CD14-positive monocyte (primary cell): ENCODE measurements at regions not wholly inside any gene's neighbourhood (a gene's known extent, or its start where the extent isn't known, plus 50 kb on each side); places are given as distances from the start of the nearest gene placed in this dataset.

Source experiments
- DNase-seq, 3 donors: peaks; one replicate each; pipeline ENCODE4 v3.0.0-alpha.2; 2011 to 2022
- H2AFZ ChIP-seq: 2 replicates; pipeline ENCODE4 v1.6.0; 2012; ENCODE audit warnings: mild to moderate bottlenecking, low read depth, low read length, inconsistent platforms; ENCODE audit not compliant: insufficient read depth, poor library complexity, severe bottlenecking
- H3K27ac ChIP-seq, 2 donors: 1 replicate in 1 of 2; 2 replicates in 1 of 2; pipeline ENCODE4 v1.5.1; 2012 to 2013; ENCODE audit warnings: low read length in 2 of 2, control low read depth in 1 of 2, inconsistent platforms in 1 of 2, low read depth in 1 of 2, mild to moderate bottlenecking in 1 of 2
- H3K27me3 ChIP-seq, 2 donors: one replicate each; pipeline versions ENCODE4 v1.6.0 to v1.6.1; 2011 to 2013; ENCODE audit warnings: low read length in 2 of 2; ENCODE audit not compliant: control insufficient read depth in 2 of 2, insufficient read depth in 2 of 2
- H3K36me3 ChIP-seq, 2 donors: replicated peaks in 1 of 2; 1 replicate in 1 of 2; 2 replicates in 1 of 2; pipeline versions ENCODE4 v1.5.1 to v1.6.1; 2012 to 2013; ENCODE audit warnings: low read length in 2 of 2, control low read depth in 1 of 2, inconsistent platforms in 1 of 2, mild to moderate bottlenecking in 1 of 2; ENCODE audit not compliant: insufficient read depth in 2 of 2, control insufficient read depth in 1 of 2
- H3K4me1 ChIP-seq, 2 donors: 1 replicate in 1 of 2; 2 replicates in 1 of 2; pipeline versions ENCODE4 v1.5.1 to v1.6.1; 2012 to 2013; ENCODE audit warnings: low read length in 2 of 2, control low read depth in 1 of 2, inconsistent platforms in 1 of 2, mild to moderate bottlenecking in 1 of 2, moderate library complexity in 1 of 2; ENCODE audit not compliant: insufficient read depth in 2 of 2, control insufficient read depth in 1 of 2
- H3K4me2 ChIP-seq: replicated peaks from 2 replicates; pipeline ENCODE3; 2012; ENCODE audit warnings: low read length, moderate library complexity, mild to moderate bottlenecking; ENCODE audit not compliant: poor library complexity, severe bottlenecking; ENCODE audit errors: extremely low read depth
- H3K4me3 ChIP-seq, 3 experiments: fragments of 200-600 bp in 1 of 3; sonication (generic) in 1 of 3; replicated peaks in 1 of 3; 1 replicate in 2 of 3; 2 replicates in 1 of 3; pipeline ENCODE4 v1.5.1; 2011 to 2013; ENCODE audit warnings: low read length in 3 of 3, mild to moderate bottlenecking in 3 of 3, control low read depth in 2 of 3, low read depth in 2 of 3, inconsistent platforms in 1 of 3, moderate library complexity in 1 of 3
- H3K79me2 ChIP-seq: 2 replicates; pipeline ENCODE4 v1.6.0; 2012; ENCODE audit warnings: mild to moderate bottlenecking, control low read depth, inconsistent platforms, low read length, moderate library complexity; ENCODE audit not compliant: insufficient read depth
- H3K9ac ChIP-seq: 2 replicates; pipeline ENCODE4 v1.6.0; 2017; ENCODE audit warnings: low read length, mild to moderate bottlenecking; ENCODE audit not compliant: insufficient read depth, poor library complexity, severe bottlenecking
- H3K9me3 ChIP-seq, 2 donors: replicated peaks in 1 of 2; 1 replicate in 1 of 2; 2 replicates in 1 of 2; pipeline versions ENCODE4 v1.5.1 to v1.6.1; 2012 to 2013; ENCODE audit warnings: low read length in 2 of 2, control low read depth in 1 of 2; ENCODE audit not compliant: control insufficient read depth in 1 of 2, insufficient read depth in 1 of 2
- H4K20me1 ChIP-seq: 2 replicates; pipeline ENCODE4 v1.6.0; 2012; ENCODE audit warnings: mild to moderate bottlenecking, low read length, control low read depth, moderate library complexity; ENCODE audit not compliant: insufficient read depth
- H3K27ac Mint-ChIP-seq, 7 donors: one replicate each; pipeline ENCODE4 v1.8.0; 2020; ENCODE audit warnings: mild to moderate bottlenecking in 7 of 7, mixed read lengths in 7 of 7, moderate library complexity in 6 of 7, inconsistent platforms in 2 of 7
- H3K27me3 Mint-ChIP-seq, 3 donors: one replicate each; pipeline ENCODE4 v1.8.0; 2021 to 2022; ENCODE audit warnings: low read depth in 3 of 3, mild to moderate bottlenecking in 3 of 3, mixed read lengths in 3 of 3, moderate library complexity in 3 of 3, inconsistent platforms in 1 of 3
- H3K36me3 Mint-ChIP-seq, 2 donors: one replicate each; pipeline ENCODE4 v1.8.0; 2020; ENCODE audit warnings: mixed read lengths in 2 of 2, inconsistent platforms in 1 of 2, mild to moderate bottlenecking in 1 of 2
- H3K4me1 Mint-ChIP-seq: one replicate; pipeline ENCODE4 v1.8.0; 2020; ENCODE audit warnings: mild to moderate bottlenecking, mixed read lengths
- H3K4me3 Mint-ChIP-seq, 2 donors: one replicate each; pipeline ENCODE4 v1.8.0; 2020; ENCODE audit warnings: mild to moderate bottlenecking in 2 of 2, mixed read lengths in 2 of 2, moderate library complexity in 1 of 2
- H3K9me3 Mint-ChIP-seq, 7 donors: one replicate each; pipeline ENCODE4 v1.8.0; 2020 to 2022; ENCODE audit warnings: mixed read lengths in 7 of 7, mild to moderate bottlenecking in 6 of 7, moderate library complexity in 6 of 7, inconsistent platforms in 2 of 7
- CTCF ChIP-seq: fragments of 200-600 bp; IDR thresholded peaks from one replicate; pipeline ENCODE4 v1.8.0; 2022; ENCODE audit warnings: antibody characterized with exemption, mild to moderate bottlenecking
- WGBS: methylation state at CpG from one replicate; pipeline ENCODE4 v1.1.5; 2013; ENCODE audit warnings: missing lambda C conversion rate; ENCODE audit not compliant: insufficient coverage; 5-methylcytosine and 5-hydroxymethylcytosine counted together
- intact Hi-C, 2 donors: fragments of 100-400 bp; cut with micrococcal nuclease; formaldehyde crosslinking; loops; one replicate each; pipeline versions ENCODE4 v1.15.0 to v1.15.1; 2023

DNA sequence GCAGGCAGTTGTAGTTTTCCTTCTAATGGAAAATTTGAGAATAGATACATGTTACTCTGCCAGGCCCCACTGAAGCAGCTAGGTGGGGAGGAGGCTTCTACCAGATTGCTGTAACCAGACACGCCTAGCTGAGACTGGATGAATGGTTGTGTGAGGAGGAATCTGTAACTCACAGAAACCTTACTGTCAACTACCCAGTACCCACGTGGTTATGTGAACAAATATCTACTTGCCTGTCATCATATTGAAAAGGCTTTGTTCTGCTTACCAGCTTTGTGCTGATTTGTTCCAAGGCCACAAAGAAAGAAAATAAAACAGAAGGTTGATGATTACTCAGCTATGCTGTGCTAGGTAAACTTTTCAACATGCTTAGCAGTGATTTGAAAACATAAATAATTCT lies 167.2 kb downstream of the CAPZA3 start:
- no peaks in the 10 kb centered on the region for H3K36me3 ChIP-seq
- H3K27ac ChIP-seq = no peak overlapping the region
- intact Hi-C loops = no loop called here
- no peaks in the 10 kb centered on the region for H3K36me3 Mint-ChIP-seq
- H3K4me2 ChIP-seq = no peak overlapping the region
- H3K9ac ChIP-seq = no peak overlapping the region
- H3K9me3 Mint-ChIP-seq = peaks cover 0 to 12% (median 3%) of the 10 kb centered on the region in 7 donors
- WGBS = no CpG with 5 or more reads among the region's 2 CpGs
- H3K9me3 ChIP-seq = peaks cover 0 to 4% of the 10 kb centered on the region in 2 donors
- H3K27ac Mint-ChIP-seq = no peak overlapping the region
- no peak overlapping the region for H3K4me3 ChIP-seq
- no peak for DNase-seq
- no peaks in the 10 kb centered on the region for H4K20me1 ChIP-seq
- TF ChIP-seq CTCF = no peak
- H3K27me3 ChIP-seq = no peaks in the 10 kb centered on the region
- H3K27me3 Mint-ChIP-seq = peaks cover 0 to 1% (median 0%) of the 10 kb centered on the region in 3 donors
- no peak overlapping the region for H2AFZ ChIP-seq
- no peaks in the 10 kb centered on the region for H3K79me2 ChIP-seq
- no peaks in the 10 kb centered on the region for H3K4me1 Mint-ChIP-seq
- H3K4me3 Mint-ChIP-seq = no peak overlapping the region
- H3K4me1 ChIP-seq = no peaks in the 10 kb centered on the region

GRCh38 chr12:18906395-18906794 lies 168.5 kb downstream of the CAPZA3 start:
- Mint-ChIP-seq H3K4me1 (no peaks in the 10 kb centered on the region), H3K9me3 (peaks cover 0 to 12% (median 6%) of the 10 kb centered on the region in 7 donors), H3K27me3 (peaks cover 0 to 1% (median 0%) of the 10 kb centered on the region in 3 donors), H3K4me3 (no peak overlapping the region), H3K36me3 (no peaks in the 10 kb centered on the region), H3K27ac (no peak overlapping the region)
- intact Hi-C loops = no loop called here
- no CpG with 5 or more reads among the region's 1 CpG for WGBS
- H3K79me2 ChIP-seq = no peaks in the 10 kb centered on the region
- no peaks in the 10 kb centered on the region for H3K4me1 ChIP-seq
- H3K4me2 ChIP-seq = no peak overlapping the region
- H3K27me3 ChIP-seq = no peaks in the 10 kb centered on the region
- H3K27ac ChIP-seq = no peak overlapping the region
- H2AFZ ChIP-seq = no peak overlapping the region
- no peak overlapping the region for H3K4me3 ChIP-seq
- TF ChIP-seq CTCF = no peak
- H4K20me1 ChIP-seq = no peaks in the 10 kb centered on the region
- no peak overlapping the region for H3K9ac ChIP-seq
- H3K36me3 ChIP-seq = no peaks in the 10 kb centered on the region
- no peak for DNase-seq
- peaks cover 0 to 4% of the 10 kb centered on the region in 2 donors for H3K9me3 ChIP-seq
